Activated T-helper 1 cell treated with Interleukin-2 at 50 U/mL for 16 hours (primary cell): ENCODE measurements at regions not wholly inside any gene's neighbourhood (a gene's known extent, or its start where the extent isn't known, plus 50 kb on each side); places are given as distances from the start of the nearest gene placed in this dataset.
A peak's percentile ranks its signal among the peaks of the same experiment; 100 is the strongest.
"Not testable (repeated sequence)": the region's sequence is repeated elsewhere in the genome, so short reads cannot be mapped to it uniquely, and the experiment has no call there.

Experiments
- DNase-seq: peaks from one replicate; pipeline ENCODE4 v3.0.0-alpha.2; 2020; ENCODE audit warnings: low read depth

DNA sequence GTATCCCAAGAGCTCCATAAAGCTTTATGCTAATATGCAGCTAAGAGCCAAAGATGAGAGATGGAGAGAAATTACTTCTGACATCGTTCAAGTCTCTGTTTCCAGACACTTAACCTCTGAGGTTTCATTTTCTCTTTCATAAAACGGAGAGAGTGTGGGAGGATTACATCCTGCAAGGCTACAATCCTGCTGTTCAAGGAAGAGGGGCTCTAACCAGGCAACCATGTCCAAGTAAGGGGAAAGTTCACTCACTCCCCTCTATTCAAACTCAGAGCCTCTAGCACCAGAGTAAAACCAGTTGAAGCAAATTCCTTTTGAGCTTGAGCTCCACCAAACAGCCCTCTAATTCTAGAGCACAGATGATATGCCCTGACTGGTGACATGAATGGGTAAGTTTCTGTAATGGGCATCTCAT, 397.4 kb downstream of the NPIPA8 start:
- DNase-seq = no peak

DNA sequence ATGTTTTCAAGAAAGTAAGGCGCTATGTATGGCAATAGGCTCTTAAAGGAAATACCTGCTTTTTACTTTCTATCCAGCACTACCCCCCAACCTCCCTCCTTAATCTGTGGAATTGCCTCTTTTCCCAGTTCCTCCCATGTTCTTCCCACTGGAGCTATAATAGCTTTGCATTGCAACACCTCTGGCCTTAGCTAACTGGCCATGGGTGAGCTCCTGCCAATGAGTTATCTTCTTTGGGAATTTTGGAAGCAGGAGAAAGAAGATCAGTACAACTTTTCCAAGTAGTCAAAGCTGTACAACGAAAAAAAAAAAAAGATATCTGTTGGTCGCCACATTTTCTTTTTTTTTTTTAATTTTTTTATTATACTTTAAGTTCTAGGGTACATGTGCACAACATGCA, 398.0 kb downstream of the NPIPA8 start:
- DNase-seq = no peak

DNA sequence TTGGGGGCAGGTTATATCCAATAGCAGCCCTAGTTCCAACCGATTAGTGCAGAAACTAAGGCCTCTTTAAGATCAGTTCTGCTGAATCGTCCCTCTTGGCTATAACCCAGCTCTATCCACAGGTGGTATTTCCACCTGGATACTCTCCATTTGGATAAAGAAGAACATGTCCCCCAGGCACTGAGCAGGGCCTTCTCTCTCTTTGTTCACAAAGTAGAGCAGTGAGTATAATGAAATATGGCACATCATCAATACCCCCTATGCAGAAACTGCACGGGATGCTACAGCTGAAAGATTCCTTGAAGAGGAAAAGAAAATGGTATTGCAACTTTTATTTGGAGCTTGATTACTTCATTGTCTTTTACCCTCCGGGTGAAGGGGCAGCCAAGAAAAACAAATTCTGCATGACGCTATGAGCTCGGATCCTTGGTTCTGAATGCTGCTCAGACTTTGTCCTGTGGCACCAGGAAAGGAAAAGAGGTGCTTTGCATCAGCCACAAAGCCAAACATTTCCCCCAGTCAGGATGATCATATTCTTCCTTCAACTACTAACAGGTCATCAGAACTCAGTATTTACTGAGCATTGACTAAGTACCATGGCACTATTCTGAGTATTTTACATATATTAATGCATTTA, 399.7 kb downstream of the NPIPA8 start:
- no peak for DNase-seq

DNA sequence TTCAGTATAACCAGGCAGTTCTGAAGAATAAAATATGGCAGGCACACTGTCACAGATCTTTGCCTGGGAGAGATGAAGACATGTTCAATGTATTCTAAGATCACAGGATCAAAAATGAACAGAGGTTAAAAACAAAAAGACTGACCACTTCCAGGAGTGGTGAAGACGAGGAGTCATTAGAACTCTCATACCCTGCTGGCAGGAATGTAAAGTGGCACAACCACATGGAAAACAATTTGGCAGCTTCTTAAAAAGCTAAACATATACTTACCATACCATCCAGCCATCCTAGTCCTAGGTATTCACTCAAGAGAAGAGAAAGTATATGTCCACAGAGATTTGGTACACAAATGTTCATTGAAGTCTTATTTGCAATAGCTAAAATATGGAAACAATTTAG, 406.3 kb downstream of the NPIPA8 start:
- no peak for DNase-seq

DNA sequence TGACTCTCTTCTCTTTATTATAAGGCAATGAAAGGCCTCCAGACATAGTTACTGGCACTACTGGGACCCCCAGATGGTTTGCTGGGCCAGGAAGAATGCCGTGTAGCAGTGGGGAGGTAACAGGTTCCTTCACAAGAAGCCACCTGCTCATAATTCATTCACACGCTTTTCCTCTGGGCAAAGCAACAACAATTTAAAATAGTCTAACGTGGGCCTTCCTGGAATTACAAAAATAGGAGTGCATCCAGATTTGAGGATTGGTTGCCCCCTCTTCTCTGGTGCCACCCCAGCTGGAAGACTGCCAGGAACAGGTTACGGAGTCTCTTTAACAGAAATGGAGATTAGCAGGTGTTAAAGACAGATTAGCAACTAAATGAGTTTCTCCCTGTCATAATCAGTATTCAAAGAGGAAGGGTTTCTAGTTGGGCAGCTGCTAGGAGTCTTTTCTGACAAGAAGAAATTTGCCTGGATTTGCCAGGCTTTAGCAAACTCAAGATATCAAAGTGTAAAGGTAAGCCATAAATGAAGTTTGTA, 409.6 kb downstream of the NPIPA8 start:
- no peak for DNase-seq

DNA sequence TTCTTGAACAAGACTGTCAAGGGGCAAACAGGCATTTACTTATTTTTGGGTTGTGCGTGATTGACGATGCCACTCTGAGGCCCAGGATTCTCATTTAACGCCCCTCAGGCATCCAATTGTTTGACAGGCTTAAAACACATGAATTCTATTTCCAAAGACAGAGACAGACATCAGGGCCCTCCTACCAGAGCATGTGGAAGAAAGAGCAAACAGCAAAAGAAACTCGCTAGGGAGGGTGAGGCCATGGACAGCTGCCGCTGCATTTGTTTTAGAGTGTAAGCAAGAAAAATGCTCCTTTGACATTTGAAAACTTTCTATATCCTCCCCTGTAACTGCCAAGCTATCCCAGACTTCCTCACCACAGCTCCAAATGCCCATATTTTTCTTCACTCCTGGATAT, 410.1 kb downstream of the NPIPA8 start:
- DNase-seq = no peak

DNA sequence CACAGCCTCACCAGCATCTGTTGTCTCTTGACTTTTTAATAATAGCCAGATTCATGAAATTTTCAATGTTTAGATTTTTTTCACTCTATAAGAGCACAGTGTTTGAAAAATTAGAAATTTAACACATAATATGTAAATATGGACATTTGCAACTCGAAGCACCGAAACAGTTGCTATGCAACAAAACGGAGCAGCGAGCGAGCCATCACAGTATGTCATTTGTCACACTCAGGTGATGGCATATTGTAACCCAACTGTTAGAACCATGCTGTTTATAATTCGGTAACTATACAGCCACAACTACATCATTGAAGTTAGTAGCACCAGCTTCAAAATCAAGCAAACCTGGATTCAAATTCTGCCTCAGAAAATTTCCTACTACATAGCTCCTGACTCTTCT, 410.8 kb downstream of the NPIPA8 start:
- no peak for DNase-seq

DNA sequence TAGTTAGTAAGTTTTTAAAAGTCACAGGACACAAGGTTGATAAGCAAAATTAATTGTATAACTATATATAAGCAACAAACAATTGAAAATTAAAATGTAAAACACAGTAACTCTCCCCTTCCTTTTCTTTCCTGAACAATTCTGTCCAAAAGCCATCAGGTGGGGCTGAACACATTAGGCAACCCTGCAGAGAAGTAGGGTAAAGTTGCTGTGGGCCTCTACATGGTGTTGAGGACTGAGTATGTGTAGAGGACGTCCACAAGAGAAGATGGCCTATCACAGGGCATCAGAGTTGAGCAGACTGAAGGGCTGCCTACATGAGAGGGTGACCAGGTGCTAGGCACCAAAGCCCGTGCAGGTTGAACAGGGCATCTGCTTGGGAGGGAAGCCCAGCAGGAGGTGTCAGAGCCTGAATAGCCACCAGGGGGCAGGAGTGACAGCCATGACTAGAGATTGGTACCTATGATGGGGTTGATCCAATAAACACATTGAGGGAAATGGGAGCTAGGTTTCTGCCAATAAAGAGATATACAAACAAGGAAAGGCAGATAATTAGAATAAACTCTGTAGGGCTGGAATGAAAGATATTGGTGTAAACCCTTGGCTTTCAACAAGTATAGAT, 415.1 kb downstream of the NPIPA8 start:
- DNase-seq = peak; percentile 9

DNA sequence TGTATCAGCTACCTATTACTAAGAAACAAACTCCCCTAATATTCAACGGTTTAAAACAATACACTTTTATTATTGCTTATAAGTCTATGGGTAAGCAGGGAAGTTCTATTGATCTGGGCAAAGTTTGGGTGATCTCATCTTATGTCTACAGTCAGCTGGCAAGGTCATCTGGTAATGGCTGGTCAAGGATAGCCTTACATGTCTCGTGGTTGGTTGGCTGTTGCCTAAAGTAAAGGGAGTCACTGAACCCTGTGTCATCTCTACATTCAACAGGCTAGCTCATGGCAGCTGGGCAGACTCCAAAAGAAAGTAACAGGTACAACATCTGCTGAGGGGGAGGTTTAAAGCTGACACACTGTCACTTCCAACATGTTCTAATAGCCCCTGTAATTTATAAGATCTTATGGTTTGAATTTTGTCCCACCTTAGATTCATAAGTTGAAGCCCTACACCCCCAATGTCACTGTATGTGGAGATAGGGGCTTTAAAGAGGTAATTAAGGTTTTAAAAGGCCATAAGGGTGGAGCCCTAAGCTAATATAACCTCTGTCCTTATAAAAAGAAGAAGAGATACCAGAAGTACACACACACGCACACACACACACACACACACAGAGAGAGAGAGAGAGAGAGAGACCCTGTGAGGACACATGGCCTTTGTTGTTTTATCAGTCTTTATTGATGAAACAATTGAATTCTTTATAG, 419.1 kb downstream of the NPIPA8 start:
- DNase-seq = no peak

DNA sequence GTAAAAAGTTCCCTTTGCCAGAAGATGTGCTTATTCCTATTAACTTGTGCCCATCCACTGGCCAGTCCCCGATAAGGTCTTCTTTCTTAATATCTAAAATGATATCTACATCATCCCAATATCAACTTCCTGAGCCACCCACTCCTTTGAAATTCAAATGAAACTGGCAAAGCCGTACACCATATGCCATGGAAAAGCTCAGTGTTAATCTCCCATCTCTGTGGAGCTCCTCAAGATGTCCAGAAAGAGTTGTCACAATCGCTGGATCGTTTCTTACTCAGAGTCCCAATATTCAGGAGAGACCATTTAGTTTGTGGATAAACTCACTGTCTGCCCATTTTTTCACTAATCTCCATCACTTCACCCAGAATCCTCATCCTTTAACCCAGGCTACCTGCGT, 420.7 kb downstream of the NPIPA8 start:
- DNase-seq = no peak

DNA sequence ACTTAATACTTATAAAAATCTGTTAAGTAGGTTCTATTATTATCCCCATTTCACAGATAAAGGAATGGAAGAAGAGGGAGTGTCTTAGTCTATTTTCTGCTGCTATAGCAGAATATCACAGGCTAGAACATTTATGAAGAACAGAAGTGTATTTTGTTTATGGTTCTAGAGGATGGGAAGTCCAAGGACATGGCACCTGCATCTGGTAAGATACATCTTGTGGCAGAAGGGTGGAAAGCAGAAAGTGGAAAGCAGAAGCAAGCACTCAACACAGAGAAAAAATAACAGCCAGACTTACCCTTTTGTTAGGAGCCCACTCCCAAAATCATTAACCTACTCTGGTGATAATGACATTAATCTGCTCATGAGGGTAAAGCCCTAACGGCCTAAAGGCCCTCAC, 422.4 kb downstream of the NPIPA8 start:
- DNase-seq = no peak

DNA sequence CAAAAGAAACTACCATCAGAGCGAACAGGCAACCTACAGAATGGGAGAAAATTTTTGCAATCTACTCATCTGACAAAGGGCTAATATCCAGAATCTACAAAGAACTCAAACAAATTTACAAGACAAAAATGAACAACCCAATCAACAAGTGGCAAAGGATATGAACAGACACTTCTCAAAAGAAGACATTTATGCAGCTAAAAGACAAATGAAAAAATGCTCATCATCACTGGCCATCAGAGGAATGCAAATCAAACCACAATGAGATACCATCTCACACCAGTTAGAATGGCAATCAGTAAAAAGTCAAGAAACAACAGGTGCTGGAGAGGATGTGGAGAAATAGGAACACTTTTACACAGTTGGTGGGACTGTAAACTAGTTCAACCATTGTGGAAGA, 425.0 kb downstream of the NPIPA8 start:
- not testable (repeated sequence) for DNase-seq

DNA sequence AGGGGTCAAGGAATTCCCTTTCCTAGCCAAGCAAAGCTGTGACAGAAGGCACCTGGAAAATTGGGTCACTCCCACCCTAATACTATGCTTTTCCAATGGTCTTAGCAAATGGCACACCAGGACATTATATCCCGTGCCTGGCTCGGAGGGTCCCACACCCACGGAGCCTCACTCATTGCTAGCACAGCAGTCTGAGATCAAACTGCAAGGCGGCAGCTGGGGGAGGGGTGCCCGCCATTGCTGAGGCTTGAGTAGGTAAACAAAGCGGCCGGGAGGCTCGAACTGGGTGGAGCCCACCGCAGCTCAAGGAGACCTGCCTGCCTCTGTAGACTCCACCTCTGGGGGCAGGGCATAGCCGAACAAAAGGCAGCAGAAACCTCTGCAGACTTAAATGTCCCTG, 429.9 kb downstream of the NPIPA8 start:
- DNase-seq = not testable (repeated sequence)

DNA sequence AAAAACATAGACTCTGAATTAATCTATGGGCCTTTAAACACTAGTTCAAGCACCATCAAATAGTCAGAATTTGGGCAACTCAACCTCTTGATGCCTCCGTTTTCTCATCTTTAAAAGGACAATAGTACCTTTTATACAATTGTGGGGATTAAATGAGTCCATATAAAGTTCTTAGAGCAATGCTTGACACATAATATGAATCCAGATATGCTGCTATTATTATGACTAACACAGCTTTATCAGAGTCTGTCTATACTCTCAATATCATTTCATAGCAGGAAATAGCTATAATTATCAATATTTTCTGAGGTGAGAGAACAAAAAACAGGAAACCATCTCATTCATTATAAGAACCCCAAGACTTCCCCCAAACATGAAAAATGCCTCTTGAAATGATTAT, 430.5 kb upstream of the XYLT1 start:
- DNase-seq = no peak

DNA sequence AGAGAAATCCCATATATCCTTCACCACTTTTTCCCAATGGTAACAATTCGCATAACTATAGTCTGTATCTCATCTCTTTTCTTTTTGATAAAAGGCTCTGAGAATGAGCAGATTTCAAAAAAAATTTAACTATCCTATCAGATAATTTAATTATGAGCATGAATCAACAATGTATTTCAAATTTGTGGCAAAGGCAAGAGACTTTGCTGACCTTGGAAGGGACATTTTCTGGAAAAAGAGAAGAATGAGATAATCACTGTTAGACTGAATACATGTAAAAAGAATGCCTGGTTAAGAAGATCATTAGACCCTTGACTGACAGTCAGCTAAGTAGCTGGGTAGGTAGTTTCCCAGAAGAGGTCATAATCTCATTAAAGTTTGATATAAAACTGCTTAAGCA, 428.4 kb upstream of the XYLT1 start:
- no peak for DNase-seq

DNA sequence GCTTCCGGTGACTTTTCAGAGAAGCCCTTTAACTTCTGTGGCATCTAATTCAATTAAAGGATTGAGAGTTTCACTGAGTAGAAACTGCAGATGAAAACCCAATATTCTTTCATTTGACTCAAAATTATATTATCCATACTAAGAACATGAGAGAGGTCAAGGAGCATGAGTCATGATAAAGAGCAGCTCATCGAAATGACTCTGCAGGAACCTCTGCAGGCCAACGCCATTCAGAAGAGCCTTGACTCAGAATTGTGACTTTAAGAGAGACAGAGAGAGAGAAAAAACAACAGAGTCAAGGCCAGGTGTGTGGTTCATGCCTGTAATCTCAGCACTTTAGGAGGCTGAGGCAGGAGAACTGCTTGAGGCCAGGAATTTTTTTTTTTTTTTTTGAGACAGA, 417.2 kb upstream of the XYLT1 start:
- no peak for DNase-seq

DNA sequence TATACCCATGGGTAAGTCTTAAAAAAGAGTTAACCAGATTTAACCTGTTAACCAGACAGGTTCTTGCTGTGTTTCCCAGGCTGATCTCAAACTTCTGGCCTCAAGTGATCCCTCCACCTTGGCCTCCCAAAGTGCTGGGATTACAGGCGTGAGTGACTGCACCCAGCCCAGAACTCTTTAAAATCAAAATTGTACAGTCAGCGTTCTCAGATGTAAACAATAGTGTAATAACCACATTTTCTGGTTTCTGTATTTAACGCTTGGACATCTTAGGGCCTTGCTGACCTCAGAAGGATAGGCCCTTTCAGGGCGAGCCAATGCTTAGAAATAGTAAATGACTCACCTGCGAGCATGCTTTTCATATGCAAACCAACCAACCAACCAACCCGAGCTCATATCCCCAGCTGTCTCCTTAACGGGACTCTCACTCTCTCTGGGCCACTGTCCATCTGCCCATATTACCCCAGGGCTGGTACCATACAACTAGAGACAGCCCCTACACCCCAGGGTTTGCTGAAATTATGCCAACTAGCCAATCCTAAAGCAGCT, 415.0 kb upstream of the XYLT1 start:
- DNase-seq = no peak

DNA sequence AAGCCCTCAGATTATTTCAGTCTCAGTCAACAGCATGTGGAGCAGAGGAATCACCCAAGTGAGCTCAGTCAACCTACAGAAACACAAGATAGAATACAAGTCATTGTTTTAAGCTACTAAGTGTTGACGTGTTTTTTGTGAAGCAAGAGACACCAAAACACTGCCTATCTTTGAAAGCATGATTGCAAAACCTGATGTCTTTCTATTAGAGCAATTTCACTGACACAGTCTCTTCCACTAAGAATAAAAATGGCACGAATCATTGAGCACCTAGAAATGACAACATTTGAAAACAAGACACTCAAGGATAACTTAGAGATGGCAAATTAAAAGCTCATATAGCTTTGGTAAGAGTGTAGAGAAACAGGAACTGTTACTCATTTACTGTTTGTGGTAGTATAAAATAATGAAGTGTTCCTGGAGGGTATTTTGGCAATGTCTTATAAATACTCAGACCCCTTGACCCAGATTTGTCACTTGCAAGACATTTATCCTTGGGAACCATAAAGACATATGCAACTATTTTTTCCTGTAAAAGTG, 407.1 kb upstream of the XYLT1 start:
- DNase-seq = no peak

DNA sequence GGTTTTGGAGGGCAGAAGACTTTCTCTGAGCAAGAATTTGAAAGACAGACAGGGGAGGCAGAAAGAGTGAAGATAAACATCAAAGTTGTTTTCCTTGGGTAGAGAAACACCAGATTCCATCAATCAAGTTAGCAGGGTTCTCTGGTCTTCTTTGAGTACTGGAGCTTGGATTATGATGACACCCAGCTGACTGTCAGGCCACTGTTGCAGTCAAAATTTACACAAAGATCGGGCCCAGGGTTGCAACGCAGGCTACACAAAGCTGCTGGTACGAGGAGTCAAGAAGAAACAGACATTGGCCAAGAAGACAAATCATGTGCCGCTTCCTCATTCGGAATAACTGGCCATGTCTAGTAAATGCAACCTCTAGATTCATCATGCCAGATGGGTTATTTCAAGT, 396.2 kb upstream of the XYLT1 start:
- DNase-seq = no peak

DNA sequence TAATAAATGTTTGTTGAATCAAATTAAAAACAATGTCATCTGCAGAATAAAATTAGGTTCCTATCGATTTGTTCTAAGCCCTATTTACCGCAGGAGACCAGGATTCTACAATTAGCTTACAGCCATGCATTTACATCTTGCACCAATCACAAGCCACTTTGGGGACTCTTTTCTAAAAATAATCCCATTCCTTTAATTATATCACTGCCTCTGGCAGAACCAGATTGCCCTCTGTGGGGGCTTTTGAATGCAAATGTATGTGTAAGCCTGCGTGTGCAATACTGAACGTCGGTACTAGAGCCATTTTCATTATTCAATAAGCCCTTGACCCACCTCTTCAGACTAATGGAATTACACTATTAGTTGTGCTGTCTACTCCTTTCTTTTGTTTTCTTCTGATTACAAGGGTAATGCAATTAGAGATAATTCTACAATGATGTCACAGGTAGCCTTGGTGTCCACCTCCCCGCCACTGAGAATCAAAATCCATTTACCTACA, 391.3 kb upstream of the XYLT1 start:
- DNase-seq = no peak

DNA sequence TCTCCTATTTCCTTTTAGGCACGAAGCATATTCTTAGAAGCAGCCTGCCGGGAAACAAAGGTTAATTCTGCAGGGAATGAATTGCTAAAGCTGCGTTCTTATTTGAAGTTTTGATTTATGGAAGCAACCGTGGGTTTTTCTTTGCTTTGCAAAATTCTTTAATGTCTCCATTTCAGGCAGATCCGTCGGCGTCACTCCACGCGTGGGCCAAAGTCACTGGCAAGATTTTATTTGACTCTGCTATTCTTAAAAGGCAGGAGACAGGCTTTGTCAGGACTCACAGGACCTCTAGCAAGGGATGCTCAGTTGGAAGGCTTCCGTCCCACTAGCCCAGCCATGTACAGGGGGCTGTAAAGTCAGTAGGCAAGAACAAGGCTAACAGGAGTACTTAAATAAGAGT, 387.3 kb upstream of the XYLT1 start:
- DNase-seq = no peak

DNA sequence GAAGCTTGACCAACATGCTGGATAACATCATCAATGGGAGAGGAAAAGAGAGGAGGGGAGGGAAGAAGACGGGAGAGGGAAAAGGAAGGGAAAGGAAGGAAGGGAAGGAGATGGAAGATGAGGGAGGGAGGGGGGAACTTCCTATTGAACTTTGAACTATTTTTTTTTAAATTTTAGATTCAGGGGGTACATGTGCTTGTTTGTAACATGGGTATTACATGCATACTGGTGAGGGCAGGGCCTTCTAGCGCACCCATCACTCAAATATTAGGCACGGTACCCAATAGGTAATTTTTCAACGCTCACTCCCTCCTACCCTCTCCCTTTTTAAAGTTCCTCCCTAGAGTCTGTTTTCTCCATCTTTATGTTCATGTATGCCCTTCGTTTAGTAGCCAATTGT, 383.2 kb upstream of the XYLT1 start:
- no peak for DNase-seq
